HG03442 (cell line): ENCODE measurements at regions not wholly inside any gene's neighbourhood (a gene's known extent, or its start where the extent isn't known, plus 50 kb on each side); places are given as distances from the start of the nearest gene placed in this dataset.
"Not testable (repeated sequence)": the region's sequence is repeated elsewhere in the genome, so short reads cannot be mapped to it uniquely, and the experiment has no call there.

Experiments used
- ATAC-seq: cut with Tn5 transposase; IDR thresholded peaks from one replicate; pipeline ENCODE4 v1.9.1; 2021; ENCODE audit warnings: mild to moderate bottlenecking, moderate library complexity; ENCODE audit not compliant: unreplicated experiment

DNA sequence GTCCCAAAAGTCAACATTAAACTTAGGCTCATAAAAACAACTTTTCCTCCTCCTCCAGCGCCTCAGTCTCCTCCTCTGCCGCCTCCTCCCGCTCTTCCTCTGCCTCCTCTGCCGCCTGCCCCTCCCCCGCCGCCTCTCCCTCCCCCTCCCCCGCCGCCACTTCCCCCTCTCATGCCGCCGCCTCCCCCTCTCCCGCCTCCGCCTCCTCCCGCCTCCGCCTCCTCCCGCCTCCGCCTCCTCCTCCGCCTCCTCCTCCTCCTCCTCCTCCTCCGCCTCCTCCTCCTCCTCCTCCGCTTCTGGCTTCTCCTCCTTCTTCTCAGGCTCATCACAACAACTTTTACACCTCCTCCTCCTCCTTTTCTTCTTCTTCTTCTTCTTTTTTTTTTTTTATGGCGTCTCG, 599.9 kb downstream of the TMEM182 start:
- ATAC-seq: no peak

- no peak for ATAC-seq
Observed at GRCh38 chr2:103363639-103364038, 601.8 kb downstream of the TMEM182 start.

DNA sequence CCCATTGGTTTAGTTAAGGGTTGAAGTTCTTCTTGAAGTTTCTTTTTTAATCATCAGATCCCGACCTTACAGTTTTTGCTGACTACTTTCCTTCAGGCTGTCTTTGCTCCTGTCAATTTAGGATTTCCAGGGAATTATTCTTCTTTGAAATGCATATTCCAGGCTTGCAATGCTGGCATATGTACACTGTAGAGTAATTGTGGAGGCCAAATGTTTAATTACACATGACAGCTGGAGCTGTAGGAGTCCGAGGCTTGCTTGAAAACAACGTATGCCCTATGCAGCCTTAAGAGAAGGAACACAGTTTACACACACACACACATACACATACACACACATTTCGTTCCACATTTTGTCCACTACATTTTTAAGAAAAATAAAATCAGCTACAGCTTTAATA, 602.3 kb downstream of the TMEM182 start:
- ATAC-seq: no peak

- no peak for ATAC-seq
Observed at GRCh38 chr2:103365071-103365470, 603.2 kb downstream of the TMEM182 start.

- ATAC-seq: no peak
Observed at GRCh38 chr2:103367877-103368276, 606.0 kb downstream of the TMEM182 start.

DNA sequence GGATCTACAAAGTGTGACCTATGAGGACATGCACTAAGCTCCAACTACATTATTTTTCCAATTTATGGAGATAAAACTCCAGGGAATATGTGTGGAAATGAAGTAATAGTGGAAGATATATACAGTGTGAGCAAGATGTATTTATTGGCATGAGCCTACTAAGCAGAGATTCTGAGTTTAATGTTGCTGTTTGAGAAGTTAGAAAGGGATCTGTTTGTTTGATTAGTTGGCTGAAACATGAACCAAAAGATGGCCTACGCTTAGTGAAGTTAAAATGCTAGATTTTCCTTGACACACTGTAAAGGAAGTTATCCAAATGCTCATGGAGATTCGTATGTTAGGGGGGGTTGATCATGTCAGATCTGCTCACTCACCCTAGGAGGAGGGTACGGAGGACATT, 621.7 kb downstream of the TMEM182 start:
- ATAC-seq: no peak

DNA sequence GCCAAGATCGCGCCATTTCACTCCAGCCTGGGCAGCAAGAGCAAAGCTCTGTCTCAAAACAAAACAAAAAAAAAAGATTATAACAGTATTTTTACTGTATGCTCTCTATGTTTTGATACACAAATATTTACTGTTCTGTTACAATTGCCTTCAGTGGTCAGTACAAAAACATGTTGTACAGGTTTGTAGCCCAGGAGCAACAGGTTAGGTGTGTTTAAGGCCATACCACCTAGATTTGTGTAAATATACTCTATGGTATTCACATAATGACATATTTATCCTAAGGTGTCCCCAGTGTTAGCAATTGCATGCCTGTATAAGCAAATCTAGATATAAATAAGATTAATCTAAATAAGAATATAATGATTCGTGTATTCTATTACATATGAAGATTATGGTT, 625.0 kb downstream of the TMEM182 start:
- no peak for ATAC-seq

GRCh38 chr2:103387888-103388287, 626.1 kb downstream of the TMEM182 start:
- no peak for ATAC-seq

DNA sequence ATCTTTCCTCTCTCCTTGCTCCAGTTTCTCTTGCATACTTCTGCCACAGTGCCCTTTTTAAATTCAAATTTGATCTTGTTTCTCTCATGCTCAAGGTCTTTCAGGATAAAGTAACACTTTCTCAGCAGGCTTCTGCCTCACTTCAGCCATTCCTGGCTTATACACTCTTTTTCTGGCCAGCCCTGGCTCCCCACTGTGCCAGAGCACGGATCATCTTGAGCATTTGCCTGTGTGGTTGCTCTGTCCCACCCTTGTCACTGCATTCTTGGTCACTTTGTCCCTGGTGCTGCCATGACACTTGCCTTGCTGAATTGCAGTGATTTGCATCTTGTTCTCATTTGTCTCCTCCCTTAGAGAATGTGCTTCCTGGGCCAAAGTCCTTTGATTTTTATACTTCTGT, 634.3 kb downstream of the TMEM182 start:
- no peak for ATAC-seq

GRCh38 chr2:103401621-103402020, 639.8 kb downstream of the TMEM182 start:
- no peak for ATAC-seq

DNA sequence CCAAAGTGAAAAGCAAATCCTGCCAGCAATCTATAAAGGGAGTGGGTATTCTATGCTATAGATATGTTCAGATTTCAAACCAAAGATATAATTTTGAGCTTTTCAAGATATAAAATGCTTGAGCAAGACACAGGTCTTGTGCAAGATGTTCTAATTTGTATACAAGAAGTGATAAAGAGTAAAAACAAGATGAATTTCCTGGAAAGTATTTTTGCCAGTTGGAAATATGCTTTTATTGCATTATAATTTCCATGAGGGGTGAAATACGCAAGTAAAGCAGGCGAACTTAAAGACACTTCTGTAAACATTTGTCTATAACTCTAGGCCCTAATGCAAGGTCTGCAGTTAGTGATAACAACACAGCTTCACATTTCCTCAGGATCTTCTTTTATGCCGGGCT, 640.5 kb downstream of the TMEM182 start:
- no peak for ATAC-seq

DNA sequence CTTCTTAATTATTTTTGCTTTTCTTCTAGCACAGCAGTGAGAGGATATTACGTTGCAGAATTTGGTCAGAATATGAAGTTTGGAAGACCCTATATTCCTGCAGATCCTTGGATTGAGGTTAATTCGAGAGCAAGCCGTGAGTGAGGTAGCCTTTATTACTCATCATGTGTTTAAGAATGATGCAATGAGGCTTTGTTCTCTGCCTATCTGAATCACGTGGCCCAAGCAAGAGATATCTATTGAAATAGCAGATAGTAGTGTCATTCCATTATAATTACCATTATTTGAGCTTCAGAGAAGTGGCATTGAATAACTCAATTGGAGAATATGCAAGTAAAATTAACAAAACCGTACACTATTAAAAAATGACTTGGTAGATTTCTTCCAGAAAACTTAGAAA, 641.1 kb downstream of the TMEM182 start:
- ATAC-seq: no peak

DNA sequence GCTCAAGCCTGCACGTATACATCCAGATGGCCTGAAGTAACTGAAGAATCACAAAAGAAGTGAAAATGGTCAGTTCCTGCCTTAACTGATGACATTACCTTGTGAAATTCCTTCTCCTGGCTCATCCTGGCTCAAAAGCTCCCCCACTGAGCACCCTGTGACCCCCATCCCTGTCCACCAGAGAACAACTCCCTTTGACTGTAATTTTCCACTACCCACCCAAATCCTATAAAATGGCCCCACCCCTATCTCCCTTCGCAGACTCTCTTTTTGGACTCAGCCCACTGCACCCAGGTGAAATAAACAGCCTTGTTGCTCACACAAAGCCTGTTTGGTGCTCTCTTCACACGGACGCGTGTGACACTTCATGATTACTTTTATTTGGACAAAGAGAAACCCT, 641.6 kb downstream of the TMEM182 start:
- ATAC-seq: not testable (repeated sequence)

- ATAC-seq: no peak
Observed at GRCh38 chr2:103410221-103410620, 648.4 kb downstream of the TMEM182 start.

DNA sequence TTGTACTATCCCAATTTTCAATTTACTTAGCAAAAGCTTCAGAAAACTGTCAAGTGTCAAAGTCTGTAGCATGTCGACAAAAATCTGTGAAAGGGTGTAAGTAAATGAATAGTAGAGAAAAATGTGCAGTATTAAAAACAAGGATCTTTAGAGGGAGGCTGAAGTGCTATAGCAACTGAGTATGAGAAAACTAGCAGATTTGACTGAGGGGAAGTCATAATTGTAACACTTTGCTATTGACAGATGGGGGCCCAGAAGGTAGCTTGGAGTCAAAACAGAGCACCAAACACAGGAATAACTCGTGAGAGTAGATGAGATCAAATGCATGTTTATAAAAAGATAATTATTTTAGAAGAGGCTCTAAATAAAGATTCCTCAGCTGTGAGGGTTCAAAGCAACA, 657.7 kb downstream of the TMEM182 start:
- ATAC-seq: no peak

- no peak for ATAC-seq
Observed at GRCh38 chr2:103423100-103423499, 661.3 kb downstream of the TMEM182 start.

DNA sequence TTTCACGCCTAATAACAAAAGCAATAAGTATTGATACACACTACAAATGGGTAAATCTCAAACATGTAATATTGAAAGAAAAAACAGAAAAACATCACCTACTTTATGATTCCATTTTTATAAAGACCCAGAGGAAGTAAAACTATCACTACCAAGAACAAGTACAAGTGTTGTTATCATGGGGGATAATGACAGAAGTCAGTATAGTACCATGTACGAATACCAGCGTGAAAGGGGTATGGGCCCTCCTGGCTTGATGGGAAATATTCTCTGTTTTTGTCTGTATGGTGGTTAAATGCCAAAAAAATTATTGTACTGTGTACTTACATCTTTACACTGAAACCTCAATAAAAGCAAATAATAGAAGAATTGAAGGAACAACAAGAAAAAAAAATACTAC, 665.7 kb downstream of the TMEM182 start:
- ATAC-seq: no peak

DNA sequence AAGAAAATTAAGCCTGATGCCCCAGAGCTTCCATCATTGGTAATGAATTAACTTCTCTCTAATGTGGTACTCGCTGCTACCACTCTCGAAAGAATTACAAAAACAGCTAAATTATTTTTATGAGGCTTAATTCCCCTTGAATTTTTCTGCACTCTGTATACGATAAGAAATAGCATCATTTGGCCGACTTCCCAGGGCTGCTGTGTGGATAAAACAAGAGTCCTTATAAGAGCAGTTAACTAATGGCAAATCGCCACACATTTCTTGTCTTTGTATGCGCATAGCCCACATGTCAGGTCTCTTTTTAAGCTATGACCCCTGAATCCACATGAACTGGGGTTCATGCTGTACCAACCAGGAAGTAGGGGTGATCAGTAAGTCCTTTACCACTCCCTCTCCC, 668.4 kb downstream of the TMEM182 start:
- no peak for ATAC-seq

DNA sequence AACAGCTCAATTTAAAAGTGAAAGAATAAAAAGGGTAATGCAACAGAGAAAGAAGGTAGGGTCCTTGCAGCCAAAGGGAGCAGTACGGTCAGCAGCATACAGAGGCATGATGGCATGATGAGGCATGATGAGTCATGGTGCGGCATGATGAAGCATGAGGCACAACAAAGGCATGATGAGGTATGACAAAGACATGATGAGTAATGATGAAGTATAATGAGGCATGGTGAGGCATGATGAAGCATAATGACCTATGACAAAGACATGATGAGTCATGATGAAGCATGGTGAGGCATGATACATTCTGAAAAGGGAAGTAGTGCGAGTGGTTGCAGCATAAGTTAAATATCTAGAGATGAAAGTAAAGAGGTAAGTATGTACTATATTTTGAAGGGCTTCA, 673.2 kb downstream of the TMEM182 start:
- ATAC-seq: no peak

- ATAC-seq: no peak
Observed at GRCh38 chr2:103437161-103437560, 675.3 kb downstream of the TMEM182 start.

DNA sequence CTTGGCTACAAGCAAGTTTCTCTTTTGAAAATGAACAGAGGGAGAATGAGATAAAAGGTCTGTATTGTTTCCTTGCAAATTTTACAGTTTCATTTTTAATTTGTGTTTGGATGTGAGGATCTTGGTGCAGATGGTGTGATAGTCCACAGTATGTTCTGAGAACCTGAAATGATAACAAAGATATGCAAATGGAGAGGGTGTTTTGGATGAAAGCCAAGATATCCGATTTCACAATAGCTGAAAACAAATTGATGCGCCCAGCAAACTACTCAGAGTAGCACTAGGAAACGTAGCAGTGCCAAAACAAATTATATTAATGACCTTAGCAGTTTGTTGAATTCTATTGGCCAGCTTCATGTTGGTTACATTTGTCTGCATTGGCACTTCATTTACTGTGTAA, 683.5 kb downstream of the TMEM182 start:
- no peak for ATAC-seq

- ATAC-seq: no peak
Observed at GRCh38 chr2:103448495-103448894, 686.7 kb downstream of the TMEM182 start.

DNA sequence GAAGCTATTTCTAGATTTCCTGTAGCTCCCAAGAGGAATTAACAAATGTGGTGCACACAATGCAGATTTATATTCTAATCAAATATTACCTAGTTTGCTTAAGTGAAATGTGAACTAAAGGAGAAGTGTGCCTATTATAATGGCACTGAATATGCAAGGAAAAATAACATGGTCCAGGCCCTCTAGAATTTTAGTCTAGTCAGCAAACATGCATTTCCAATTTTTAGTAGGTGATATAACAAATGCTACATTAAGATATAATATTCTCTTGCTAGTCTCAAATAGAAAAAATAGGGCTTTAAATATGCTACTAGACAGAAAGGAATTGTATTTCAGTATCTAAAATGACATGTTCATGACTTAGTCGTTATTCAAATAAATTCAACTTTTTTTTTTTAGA, 689.5 kb downstream of the TMEM182 start:
- no peak for ATAC-seq

DNA sequence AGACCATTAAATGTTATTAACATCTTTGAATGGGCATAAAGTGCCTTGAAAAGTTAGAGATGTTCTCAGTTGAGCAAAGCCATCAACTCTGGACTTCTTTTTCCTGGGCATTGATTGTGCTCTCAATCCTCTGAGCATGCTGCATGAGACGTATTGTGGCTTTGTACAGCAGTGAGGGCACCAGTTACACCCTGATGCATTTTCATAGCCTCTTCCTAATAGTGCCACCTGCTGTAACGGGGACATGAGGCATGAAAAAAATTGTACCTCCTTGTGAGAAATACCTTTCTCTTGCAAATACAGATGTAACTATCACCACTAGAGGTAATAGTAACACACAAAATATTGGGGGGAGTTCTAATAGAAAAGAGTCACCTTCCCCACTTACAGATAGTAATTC, 697.5 kb downstream of the TMEM182 start:
- no peak for ATAC-seq
